ENCODE measurements at regions not wholly inside any gene's neighbourhood (a gene's known extent, or its start where the extent isn't known, plus 50 kb on each side); places are given as distances from the start of the nearest gene placed in this dataset.

DNA sequence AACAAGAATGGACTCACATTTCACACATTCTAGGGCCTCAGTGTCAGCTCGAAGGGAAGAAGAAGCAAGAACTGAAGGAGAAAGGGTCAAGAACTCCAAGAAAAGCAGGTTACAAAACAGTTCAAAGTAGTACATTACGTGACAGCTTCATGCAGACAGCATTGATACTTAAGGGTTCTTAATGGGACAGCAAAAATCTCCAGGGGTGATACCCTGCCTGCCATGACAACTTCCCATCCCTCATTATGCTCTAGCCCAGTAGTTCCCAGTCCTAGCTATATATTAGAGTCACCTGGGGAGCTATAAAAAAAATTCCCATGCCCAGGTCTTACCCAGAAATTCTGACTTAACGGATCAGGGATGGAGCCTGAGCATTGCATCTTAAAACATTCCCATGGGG lies 51.2 kb upstream of the PROX1 start:
- TF ChIP-seq, protein P1, sequence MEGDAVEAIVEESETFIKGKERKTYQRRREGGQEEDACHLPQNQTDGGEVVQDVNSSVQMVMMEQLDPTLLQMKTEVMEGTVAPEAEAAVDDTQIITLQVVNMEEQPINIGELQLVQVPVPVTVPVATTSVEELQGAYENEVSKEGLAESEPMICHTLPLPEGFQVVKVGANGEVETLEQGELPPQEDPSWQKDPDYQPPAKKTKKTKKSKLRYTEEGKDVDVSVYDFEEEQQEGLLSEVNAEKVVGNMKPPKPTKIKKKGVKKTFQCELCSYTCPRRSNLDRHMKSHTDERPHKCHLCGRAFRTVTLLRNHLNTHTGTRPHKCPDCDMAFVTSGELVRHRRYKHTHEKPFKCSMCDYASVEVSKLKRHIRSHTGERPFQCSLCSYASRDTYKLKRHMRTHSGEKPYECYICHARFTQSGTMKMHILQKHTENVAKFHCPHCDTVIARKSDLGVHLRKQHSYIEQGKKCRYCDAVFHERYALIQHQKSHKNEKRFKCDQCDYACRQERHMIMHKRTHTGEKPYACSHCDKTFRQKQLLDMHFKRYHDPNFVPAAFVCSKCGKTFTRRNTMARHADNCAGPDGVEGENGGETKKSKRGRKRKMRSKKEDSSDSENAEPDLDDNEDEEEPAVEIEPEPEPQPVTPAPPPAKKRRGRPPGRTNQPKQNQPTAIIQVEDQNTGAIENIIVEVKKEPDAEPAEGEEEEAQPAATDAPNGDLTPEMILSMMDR (IDR thresholded peaks at IDR 0.05), result no peak
- no peak for TF ChIP-seq EZH2 (IDR thresholded peaks at IDR 0.05)

All from neural progenitor cell (in vitro differentiated cells).